T-cell (primary cell): ENCODE measurements at regions not wholly inside any gene's neighbourhood (a gene's known extent, or its start where the extent isn't known, plus 50 kb on each side); places are given as distances from the start of the nearest gene placed in this dataset.

Experiments
- ATAC-seq, 4 experiments: fragments of 200-7000 bp in 3 of 4; fragments of 150-1000 bp in 1 of 4; cut with Tn5 transposase; replicated peaks in 1 of 4; 1 replicate in 3 of 4; 2 replicates in 1 of 4; pipeline ENCODE4 v1.10.0; 2021; ENCODE audit warnings: moderate library complexity in 3 of 4, mild to moderate bottlenecking in 2 of 4, moderate number of reproducible peaks in 1 of 4
- CTCF ChIA-PET, 2 donors: fragments of 300-600 bp; sonication (Branson Sonifier 250); formaldehyde crosslinking; loops; one replicate each; lab custom pipeline; 2022; ENCODE audit warnings: antibody characterized with exemption in 2 of 2; lab: Charles Lee
- POLR2A ChIA-PET, 2 donors: fragments of 300-600 bp; sonication (Branson Sonifier 250); formaldehyde crosslinking; loops; one replicate each; lab custom pipeline; 2022; ENCODE audit warnings: antibody characterized with exemption in 2 of 2; lab: Charles Lee
- DNase-seq, 35 experiments: peaks; one replicate each; pipeline versions ENCODE4 v3.0.0 to v3.0.0-alpha.2; 2013 to 2023
- H3K27ac ChIP-seq: one replicate; pipeline ENCODE4 v1.5.1; 2013; ENCODE audit warnings: low read length
- H3K27me3 ChIP-seq, 2 experiments: replicated peaks in 1 of 2; 1 replicate in 1 of 2; 2 replicates in 1 of 2; pipeline versions ENCODE4 v1.6.1 to v1.7.0; 2013; ENCODE audit warnings: low read length in 1 of 2, mixed read lengths in 1 of 2; ENCODE audit not compliant: control insufficient read depth in 2 of 2, insufficient read depth in 2 of 2; ENCODE audit errors: extremely low read depth in 1 of 2
- H3K36me3 ChIP-seq, 2 donors: 1 replicate in 1 of 2; 2 replicates in 1 of 2; pipeline versions ENCODE4 v1.6.1 to v1.7.0; 2013; ENCODE audit warnings: low read length in 1 of 2; ENCODE audit not compliant: control insufficient read depth in 2 of 2, insufficient read depth in 1 of 2; ENCODE audit errors: extremely low read depth in 1 of 2
- H3K4me1 ChIP-seq, 2 experiments: 1 replicate in 1 of 2; 2 replicates in 1 of 2; pipeline versions ENCODE4 v1.6.1 to v1.7.0; 2013; ENCODE audit warnings: low read length in 2 of 2, mixed read lengths in 1 of 2; ENCODE audit not compliant: insufficient read depth in 2 of 2, control insufficient read depth in 1 of 2; ENCODE audit errors: extremely low read depth in 1 of 2
- H3K4me3 ChIP-seq, 2 donors: 1 replicate in 1 of 2; 2 replicates in 1 of 2; pipeline versions ENCODE4 v1.5.1 to v1.7.0; 2013; ENCODE audit warnings: mild to moderate bottlenecking in 2 of 2, low read length in 1 of 2, moderate library complexity in 1 of 2; ENCODE audit not compliant: control insufficient read depth in 1 of 2; ENCODE audit errors: extremely low read depth in 1 of 2
- H3K9me3 ChIP-seq: 2 replicates; pipeline ENCODE4 v1.7.0; 2013
- H3K27ac Mint-ChIP-seq, 2 donors: one replicate each; pipeline ENCODE4 v1.8.0; 2020 to 2021; ENCODE audit warnings: mild to moderate bottlenecking in 2 of 2, mixed read lengths in 2 of 2
- H3K27me3 Mint-ChIP-seq, 2 donors: one replicate each; pipeline ENCODE4 v1.8.0; 2021 to 2022; ENCODE audit warnings: mixed read lengths in 2 of 2
- H3K36me3 Mint-ChIP-seq: one replicate; pipeline ENCODE4 v1.8.0; 2021; ENCODE audit warnings: mixed read lengths
- H3K4me1 Mint-ChIP-seq, 3 donors: one replicate each; pipeline ENCODE4 v1.8.0; 2020 to 2022; ENCODE audit warnings: mixed read lengths in 3 of 3, mild to moderate bottlenecking in 1 of 3
- H3K4me3 Mint-ChIP-seq, 3 donors: one replicate each; pipeline ENCODE4 v1.8.0; 2020 to 2022; ENCODE audit warnings: mild to moderate bottlenecking in 3 of 3, mixed read lengths in 3 of 3, moderate library complexity in 3 of 3
- H3K9me3 Mint-ChIP-seq, 3 donors: one replicate each; pipeline ENCODE4 v1.8.0; 2020 to 2022; ENCODE audit warnings: mixed read lengths in 3 of 3
- WGBS: methylation state at CpG from one replicate; pipeline ENCODE4 v1.1.5; 2013; ENCODE audit warnings: missing lambda C conversion rate; ENCODE audit not compliant: insufficient coverage; 5-methylcytosine and 5-hydroxymethylcytosine counted together

DNA sequence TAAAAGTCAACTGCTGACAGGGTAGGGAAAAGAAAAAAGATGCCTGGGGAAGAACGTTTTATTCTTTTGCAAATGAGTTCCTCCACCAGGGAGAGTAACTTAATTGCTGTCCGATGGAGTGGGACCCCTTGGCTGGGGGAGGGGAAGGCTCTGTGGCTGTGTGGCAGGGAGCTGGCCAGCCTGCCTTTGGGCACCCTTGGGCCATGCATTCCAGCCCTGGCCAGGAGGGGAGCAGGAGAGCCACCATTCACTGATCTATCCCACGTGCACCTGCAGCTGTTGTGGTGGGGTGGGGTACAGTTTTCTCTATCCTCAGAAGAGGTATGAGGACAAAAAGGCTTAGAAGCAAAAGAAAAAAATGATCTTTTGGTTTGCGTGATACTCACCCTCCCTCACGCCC lies 116.9 kb downstream of the KCNK1 start:
- Histone ChIP-seq H3K27me3 (no peaks in the 10 kb centered on the region), H3K27ac (no peak overlapping the region), H3K36me3 (no peaks in the 10 kb centered on the region), H3K9me3 (no peaks in the 10 kb centered on the region), H3K4me3 (no peak overlapping the region), H3K4me1 (no peaks in the 10 kb centered on the region)
- no peak for ATAC-seq
- H3K27me3 Mint-ChIP-seq = peaks cover 5 to 10% of the 10 kb centered on the region in 2 donors
- no peak overlapping the region for H3K4me3 Mint-ChIP-seq
- no peak overlapping the region for H3K27ac Mint-ChIP-seq
- ChIA-PET POLR2A (no interaction called here), CTCF (no interaction called here)
- no peaks in the 10 kb centered on the region for H3K4me1 Mint-ChIP-seq
- H3K36me3 Mint-ChIP-seq = no peaks in the 10 kb centered on the region
- WGBS = no CpG with 5 or more reads among the region's 5 CpGs
- DNase-seq = no peak
- H3K9me3 Mint-ChIP-seq = no peaks in the 10 kb centered on the region

DNA sequence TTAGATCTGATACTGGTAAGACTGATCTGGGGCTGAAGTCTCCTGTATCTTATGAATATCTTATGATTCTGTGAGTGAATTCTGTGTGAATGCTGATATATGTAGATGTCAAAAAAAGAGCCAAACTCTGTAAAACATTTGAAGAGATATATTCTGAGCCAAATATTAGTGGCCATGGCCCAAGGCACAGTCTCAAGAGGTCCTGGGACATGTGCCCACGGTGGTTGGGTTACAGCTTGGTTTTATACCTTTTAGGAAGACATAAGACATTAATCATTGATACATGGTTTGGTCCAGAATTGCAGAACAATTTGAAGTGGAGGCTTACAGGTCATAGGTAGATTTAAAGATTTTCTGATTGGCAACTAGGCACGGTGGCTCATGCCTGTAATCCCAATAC lies 118.3 kb downstream of the KCNK1 start:
- no peak overlapping the region for H3K27ac ChIP-seq
- WGBS = 100% methylated on average over 1 of the region's 2 CpGs
- no peaks in the 10 kb centered on the region for H3K4me1 ChIP-seq
- H3K9me3 ChIP-seq = no peaks in the 10 kb centered on the region
- Mint-ChIP-seq H3K4me3 (no peak overlapping the region), H3K36me3 (no peaks in the 10 kb centered on the region), H3K9me3 (no peaks in the 10 kb centered on the region), H3K4me1 (no peaks in the 10 kb centered on the region), H3K27me3 (peaks cover 8% of the 10 kb centered on the region in 2 donors), H3K27ac (no peak overlapping the region)
- H3K36me3 ChIP-seq = no peaks in the 10 kb centered on the region
- H3K27me3 ChIP-seq = peaks cover 0 to 2% of the 10 kb centered on the region in 2 experiments
- ChIA-PET POLR2A (no interaction called here), CTCF (no interaction called here)
- DNase-seq (no peak), ATAC-seq (no peak)
- no peak overlapping the region for H3K4me3 ChIP-seq

DNA sequence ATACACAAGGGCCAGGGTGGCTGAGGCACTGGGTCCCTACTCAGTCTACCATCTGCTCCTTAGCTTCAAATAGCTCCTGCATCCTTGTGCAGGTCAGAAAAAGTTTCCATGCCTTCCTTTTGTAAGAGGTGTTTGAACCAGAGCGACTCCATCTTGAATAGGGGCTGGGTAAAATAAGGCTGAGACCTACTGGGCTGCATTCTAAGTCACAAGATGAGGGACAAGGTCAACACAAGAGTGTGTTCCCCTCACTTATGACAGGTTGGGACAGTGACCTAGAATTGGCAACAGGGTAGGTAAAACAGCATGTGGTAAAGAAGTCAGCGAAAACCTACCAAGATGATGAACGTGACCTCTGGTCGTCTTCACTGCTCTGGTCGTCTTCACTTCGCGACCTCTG lies 120.5 kb downstream of the KCNK1 start:
- H3K27ac Mint-ChIP-seq = no peak overlapping the region
- H3K9me3 ChIP-seq = no peaks in the 10 kb centered on the region
- no peak overlapping the region for H3K4me3 Mint-ChIP-seq
- CTCF ChIA-PET = no interaction called here
- H3K36me3 ChIP-seq = no peaks in the 10 kb centered on the region
- POLR2A ChIA-PET = interaction anchor here in 1 of 2 donors (0.6 kb wide), 1 partner anchor 20 kb away, joined by 3 read pairs; no protein-coding TSS in a partner anchor
- H3K27me3 Mint-ChIP-seq = peaks cover 8% of the 10 kb centered on the region in 2 donors
- no peak overlapping the region for H3K27ac ChIP-seq
- 60% methylated on average over 1 of the region's 7 CpGs for WGBS
- no peaks in the 10 kb centered on the region for H3K36me3 Mint-ChIP-seq
- no peaks in the 10 kb centered on the region for H3K4me1 Mint-ChIP-seq
- no peaks in the 10 kb centered on the region for H3K4me1 ChIP-seq
- H3K27me3 ChIP-seq = peaks cover 2 to 4% of the 10 kb centered on the region in 2 experiments
- no peak for DNase-seq
- no peaks in the 10 kb centered on the region for H3K9me3 Mint-ChIP-seq
- ATAC-seq = no peak
- no peak overlapping the region for H3K4me3 ChIP-seq

DNA sequence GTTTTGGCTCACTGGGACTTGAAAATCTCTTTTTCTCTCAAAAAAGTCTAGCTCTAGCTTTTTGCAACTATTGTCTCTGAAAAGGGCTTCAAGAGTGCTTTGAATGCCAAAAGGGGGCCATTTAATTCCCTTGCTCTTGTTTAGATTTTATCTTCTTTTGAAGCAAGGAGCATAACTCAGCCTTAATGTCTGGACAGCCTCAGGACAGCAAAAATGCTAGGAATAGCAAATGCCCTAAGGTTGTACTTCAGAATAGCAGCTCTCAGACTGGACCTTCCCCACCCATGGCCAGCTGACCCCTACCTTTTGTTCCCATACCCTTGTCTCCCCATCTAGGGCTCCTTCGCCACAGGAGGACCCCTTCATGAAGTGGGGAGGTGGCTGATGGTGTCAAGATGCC lies 121.4 kb downstream of the KCNK1 start:
- ATAC-seq (no peak), DNase-seq (no peak)
- no peaks in the 10 kb centered on the region for H3K9me3 ChIP-seq
- POLR2A ChIA-PET = no interaction called here
- WGBS = no CpG with 5 or more reads among the region's 1 CpG
- Mint-ChIP-seq H3K9me3 (no peaks in the 10 kb centered on the region), H3K4me3 (no peak overlapping the region), H3K27me3 (peaks cover 8% of the 10 kb centered on the region in 2 donors), H3K4me1 (no peaks in the 10 kb centered on the region), H3K36me3 (no peaks in the 10 kb centered on the region), H3K27ac (no peak overlapping the region)
- H3K4me1 ChIP-seq = no peaks in the 10 kb centered on the region
- no peak overlapping the region for H3K4me3 ChIP-seq
- H3K36me3 ChIP-seq = no peaks in the 10 kb centered on the region
- H3K27ac ChIP-seq = no peak overlapping the region
- CTCF ChIA-PET = no interaction called here
- peaks cover 2 to 5% of the 10 kb centered on the region in 2 experiments for H3K27me3 ChIP-seq

DNA sequence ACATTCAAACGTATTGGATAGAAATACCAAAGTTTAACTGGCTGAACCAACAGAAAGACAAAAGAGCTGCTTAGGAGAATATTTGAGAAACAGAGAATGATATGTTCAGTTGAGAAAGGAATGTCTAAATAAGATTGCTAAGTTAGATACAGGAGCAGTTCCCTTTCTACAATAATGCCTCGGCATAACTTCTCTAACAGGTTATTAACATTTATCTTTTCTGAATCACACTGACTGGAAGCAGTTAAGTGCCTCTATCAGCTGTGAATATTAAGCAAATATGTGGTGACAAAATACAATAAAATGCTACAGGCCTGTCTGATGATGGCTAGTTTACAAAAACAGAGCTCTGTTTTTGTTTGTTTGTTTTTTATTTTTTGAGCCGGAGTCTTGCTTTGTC lies 121.9 kb downstream of the KCNK1 start:
- ChIA-PET POLR2A (interaction anchor here in 1 of 2 donors (0.7 kb wide), 1 partner anchor 41 kb away, joined by 7 read pairs; no protein-coding TSS in a partner anchor), CTCF (no interaction called here)
- Mint-ChIP-seq H3K27me3 (peaks cover 8% of the 10 kb centered on the region in 2 donors), H3K27ac (no peak overlapping the region), H3K4me3 (no peak overlapping the region), H3K4me1 (no peaks in the 10 kb centered on the region), H3K36me3 (no peaks in the 10 kb centered on the region), H3K9me3 (no peaks in the 10 kb centered on the region)
- no peak overlapping the region for H3K4me3 ChIP-seq
- H3K27me3 ChIP-seq = peaks cover 2 to 5% of the 10 kb centered on the region in 2 experiments
- DNase-seq (no peak), ATAC-seq (no peak)
- no peak overlapping the region for H3K27ac ChIP-seq
- no peaks in the 10 kb centered on the region for H3K9me3 ChIP-seq
- no peaks in the 10 kb centered on the region for H3K36me3 ChIP-seq
- WGBS = no CpG with 5 or more reads among the region's 3 CpGs
- H3K4me1 ChIP-seq = no peaks in the 10 kb centered on the region

- Mint-ChIP-seq H3K36me3 (no peaks in the 10 kb centered on the region), H3K27me3 (peaks cover 8% of the 10 kb centered on the region in 2 donors), H3K27ac (no peak overlapping the region), H3K4me3 (no peak overlapping the region), H3K9me3 (no peaks in the 10 kb centered on the region), H3K4me1 (no peaks in the 10 kb centered on the region)
- ChIA-PET POLR2A (interaction anchor here in 1 of 2 donors (0.7 kb wide), 1 partner anchor 210 kb away, joined by 3 read pairs; no protein-coding TSS in a partner anchor), CTCF (no interaction called here)
- ATAC-seq = no peak
- Histone ChIP-seq H3K27me3 (peaks cover 2 to 5% of the 10 kb centered on the region in 2 experiments), H3K4me1 (no peaks in the 10 kb centered on the region), H3K4me3 (no peak overlapping the region), H3K27ac (no peak overlapping the region), H3K9me3 (no peaks in the 10 kb centered on the region), H3K36me3 (no peaks in the 10 kb centered on the region)
- DNase-seq = no peak
- WGBS = no CpG with 5 or more reads among the region's 2 CpGs
These were observed 123.4 kb downstream of the KCNK1 start for GRCh38 chr1:233737341-233737740.

- peaks cover 8% of the 10 kb centered on the region in 2 donors for H3K27me3 Mint-ChIP-seq
- H3K4me1 ChIP-seq = no peaks in the 10 kb centered on the region
- no peak overlapping the region for H3K4me3 Mint-ChIP-seq
- no peak for ATAC-seq
- no peak for DNase-seq
- H3K36me3 Mint-ChIP-seq = no peaks in the 10 kb centered on the region
- no CpG with 5 or more reads among the region's 8 CpGs for WGBS
- POLR2A ChIA-PET = no interaction called here
- H3K9me3 Mint-ChIP-seq = no peaks in the 10 kb centered on the region
- H3K9me3 ChIP-seq = no peaks in the 10 kb centered on the region
- H3K27ac ChIP-seq = no peak overlapping the region
- no peak overlapping the region for H3K4me3 ChIP-seq
- peaks cover 2 to 5% of the 10 kb centered on the region in 2 experiments for H3K27me3 ChIP-seq
- no peaks in the 10 kb centered on the region for H3K36me3 ChIP-seq
- no peak overlapping the region for H3K27ac Mint-ChIP-seq
- CTCF ChIA-PET = no interaction called here
- no peaks in the 10 kb centered on the region for H3K4me1 Mint-ChIP-seq
These were observed 124.5 kb downstream of the KCNK1 start for GRCh38 chr1:233738396-233738795.
